HG03354 (cell line): ENCODE measurements at regions not wholly inside any gene's neighbourhood (a gene's known extent, or its start where the extent isn't known, plus 50 kb on each side); places are given as distances from the start of the nearest gene placed in this dataset.
"Not testable (repeated sequence)": the region's sequence is repeated elsewhere in the genome, so short reads cannot be mapped to it uniquely, and the experiment has no call there.

Source experiments
- ATAC-seq: cut with Tn5 transposase; IDR thresholded peaks from one replicate; pipeline ENCODE4 v1.9.1; 2021; ENCODE audit warnings: mild to moderate bottlenecking; ENCODE audit not compliant: unreplicated experiment, poor library complexity, severe bottlenecking

- no peak for ATAC-seq
Observed at GRCh38 chr13:54004026-54004699, 975.5 kb downstream of the OLFM4 start.

- ATAC-seq = no peak
Observed at GRCh38 chr13:54016542-54016941, 987.9 kb downstream of the OLFM4 start.

- ATAC-seq = no peak
Observed at GRCh38 chr13:54018485-54018884, 989.9 kb downstream of the OLFM4 start.

GRCh38 chr13:54029226-54029625 lies 1000.6 kb downstream of the OLFM4 start:
- ATAC-seq = peak; percentile 99

GRCh38 chr13:54029720-54030119 lies 1001.1 kb downstream of the OLFM4 start:
- ATAC-seq = no peak

- ATAC-seq = no peak
Observed at GRCh38 chr13:54033323-54033861, 1004.8 kb downstream of the OLFM4 start.

- ATAC-seq = no peak
Observed at GRCh38 chr13:54034047-54034446, 1005.4 kb downstream of the OLFM4 start.

GRCh38 chr13:54057416-54057815 lies 1028.8 kb downstream of the OLFM4 start:
- not testable (repeated sequence) for ATAC-seq

GRCh38 chr13:54069958-54070357 lies 1041.3 kb downstream of the OLFM4 start:
- not testable (repeated sequence) for ATAC-seq

GRCh38 chr13:54077569-54077968 lies 1049.0 kb downstream of the OLFM4 start:
- ATAC-seq = no peak

- ATAC-seq = no peak
Observed at GRCh38 chr13:54078271-54078870, 1049.8 kb downstream of the OLFM4 start.

GRCh38 chr13:54082309-54082708 lies 1053.7 kb downstream of the OLFM4 start:
- ATAC-seq = not testable (repeated sequence)

GRCh38 chr13:54091884-54092283 lies 1063.3 kb downstream of the OLFM4 start:
- no peak for ATAC-seq

GRCh38 chr13:54092686-54093085 lies 1064.1 kb downstream of the OLFM4 start:
- ATAC-seq = no peak

- ATAC-seq = no peak
Observed at GRCh38 chr13:54110597-54110996, 1082.0 kb downstream of the OLFM4 start.

GRCh38 chr13:54124700-54125099 lies 1096.1 kb downstream of the OLFM4 start:
- no peak for ATAC-seq

GRCh38 chr13:54130931-54131330 lies 1102.3 kb downstream of the OLFM4 start:
- ATAC-seq = not testable (repeated sequence)

- ATAC-seq = not testable (repeated sequence)
Observed at GRCh38 chr13:54131433-54131832, 1102.8 kb downstream of the OLFM4 start.

GRCh38 chr13:54132127-54132526 lies 1103.5 kb downstream of the OLFM4 start:
- not testable (repeated sequence) for ATAC-seq

GRCh38 chr13:54132720-54133119 lies 1104.1 kb downstream of the OLFM4 start:
- ATAC-seq = not testable (repeated sequence)

- ATAC-seq = no peak
Observed at GRCh38 chr13:54133746-54134145, 1105.1 kb downstream of the OLFM4 start.
